DND-41 (cell line): ENCODE measurements at regions not wholly inside any gene's neighbourhood (a gene's known extent, or its start where the extent isn't known, plus 50 kb on each side); places are given as distances from the start of the nearest gene placed in this dataset.

ENCODE experiments used
- CTCF ChIP-seq: IDR thresholded peaks from 2 replicates; pipeline ENCODE4 v1.5.1; 2012; ENCODE audit warnings: borderline replicate concordance, low read length, moderate library complexity, mild to moderate bottlenecking; ENCODE audit not compliant: poor library complexity, severe bottlenecking; ENCODE audit errors: extremely low read depth
- EZH2 ChIP-seq: IDR thresholded peaks from 3 replicates; pipeline ENCODE4 v1.6.1; 2012; ENCODE audit warnings: borderline replicate concordance, low read depth, mild to moderate bottlenecking, moderate library complexity, low read length, inconsistent platforms; ENCODE audit not compliant: severe bottlenecking

GRCh38 chr16:55036371-55036821, 105.7 kb downstream of the IRX5 start:
- TF ChIP-seq CTCF (no peak), EZH2 (no peak)
